ENCODE measurements at regions not wholly inside any gene's neighbourhood (a gene's known extent, or its start where the extent isn't known, plus 50 kb on each side); places are given as distances from the start of the nearest gene placed in this dataset.
"Not testable (repeated sequence)": the region's sequence is repeated elsewhere in the genome, so short reads cannot be mapped to it uniquely, and the experiment has no call there.

GRCh38 chr4:169925678-169926077 lies 100.5 kb downstream of the MFAP3L start:
- no peak overlapping the region for H3K4me3 ChIP-seq
- H3K9me3 ChIP-seq, result no peaks in the 10 kb centered on the region
- 66 to 77% methylated on average over 4 of the region's 4 CpGs for whole genome bisulfite sequencing, 2 donors
- no peaks in the 10 kb centered on the region for H3K27me3 ChIP-seq
- no peak overlapping the region for H3K27ac ChIP-seq
- peaks cover 5% of the 10 kb centered on the region for H3K4me1 ChIP-seq
- TF ChIP-seq CTCF (IDR thresholded peaks at IDR 0.05) (no peak), POLR2A (IDR thresholded peaks at IDR 0.05) (no peak)
- no peaks in the 10 kb centered on the region for H3K36me3 ChIP-seq (ENCODE audit: low read depth, missing control alignments)
- intact Hi-C loops (cut with DNase I; ENCODE audit: low total_unique reads), result no loop called here
- no peak for DNase-seq

GRCh38 chr4:169922632-169923276 lies 103.4 kb downstream of the MFAP3L start:
- intact Hi-C loops (cut with DNase I; ENCODE audit: low total_unique reads), result no loop called here
- TF ChIP-seq POLR2A (IDR thresholded peaks at IDR 0.05) (no peak), CTCF (IDR thresholded peaks at IDR 0.05) (no peak)
- Histone ChIP-seq H3K4me1 (no peaks in the 10 kb centered on the region), H3K9me3 (no peaks in the 10 kb centered on the region), H3K36me3 (ENCODE audit: low read depth, missing control alignments) (no peaks in the 10 kb centered on the region), H3K4me3 (no peak overlapping the region), H3K27me3 (no peaks in the 10 kb centered on the region), H3K27ac (no peak overlapping the region)
- no peak for DNase-seq
- WGBS, 2 donors, result 61 to 68% methylated on average over 3 of the region's 3 CpGs

GRCh38 chr4:169921732-169922131 lies 104.5 kb downstream of the MFAP3L start:
- intact Hi-C loops (cut with DNase I; ENCODE audit: low total_unique reads), result no loop called here
- no peak for TF ChIP-seq CTCF (IDR thresholded peaks at IDR 0.05)
- Histone ChIP-seq H3K4me3 (no peak overlapping the region), H3K27ac (no peak overlapping the region), H3K4me1 (no peaks in the 10 kb centered on the region), H3K9me3 (no peaks in the 10 kb centered on the region), H3K27me3 (no peaks in the 10 kb centered on the region), H3K36me3 (ENCODE audit: low read depth, missing control alignments) (no peaks in the 10 kb centered on the region)
- WGBS, 2 donors, result 24 to 33% methylated on average over 1 of the region's 1 CpG
- DNase-seq, result no peak

- no peak for DNase-seq
- no peaks in the 10 kb centered on the region for H3K4me1 ChIP-seq
- H3K9me3 ChIP-seq, result no peaks in the 10 kb centered on the region
- 66 to 69% methylated on average over 9 of the region's 9 CpGs for WGBS, 2 donors
- H3K27ac ChIP-seq, result no peak overlapping the region
- no peak overlapping the region for H3K4me3 ChIP-seq
- no peak for TF ChIP-seq POLR2A (IDR thresholded peaks at IDR 0.05)
- no peak for TF ChIP-seq CTCF (IDR thresholded peaks at IDR 0.05)
- intact Hi-C loops (cut with DNase I; ENCODE audit: low total_unique reads), result no loop called here
- H3K36me3 ChIP-seq (ENCODE audit: low read depth, missing control alignments), result no peaks in the 10 kb centered on the region
- H3K27me3 ChIP-seq, result no peaks in the 10 kb centered on the region
Measured at GRCh38 chr4:169921237-169921636, 105.0 kb downstream of the MFAP3L start.

- DNase-seq; H3K4me1 ChIP-seq; H3K36me3 ChIP-seq (ENCODE audit: low read depth, missing control alignments); H3K4me3 ChIP-seq; H3K27ac ChIP-seq; H3K27me3 ChIP-seq; intact Hi-C loops (cut with DNase I; ENCODE audit: low total_unique reads); H3K9me3 ChIP-seq: not testable (repeated sequence)
- WGBS, 2 donors, result 51 to 75% methylated on average over 12 of the region's 12 CpGs
Measured at GRCh38 chr4:169919194-169920124, 106.7 kb downstream of the MFAP3L start.
